ENCODE measurements at regions not wholly inside any gene's neighbourhood (a gene's known extent, or its start where the extent isn't known, plus 50 kb on each side); places are given as distances from the start of the nearest gene placed in this dataset.

DNA sequence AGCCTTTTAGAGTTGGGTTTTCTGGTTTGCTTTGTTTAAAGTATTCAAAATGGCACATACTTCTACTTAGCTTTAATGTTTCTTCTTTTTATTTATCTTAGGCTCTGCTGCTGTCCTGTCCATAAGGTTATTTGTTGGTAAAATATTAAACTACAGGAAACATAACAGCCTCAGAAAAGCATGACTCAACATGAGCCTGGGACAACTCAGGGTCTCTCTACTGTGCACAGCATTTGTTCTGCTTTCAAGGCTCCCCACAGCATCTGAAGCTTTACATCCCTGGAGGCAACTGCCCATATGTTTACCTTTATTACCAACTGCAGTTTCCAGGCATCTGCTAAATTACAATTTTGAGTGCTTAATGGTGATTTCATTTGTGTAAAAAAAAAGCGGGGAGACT is 954.2 kb upstream of the FBXO33 start:
- Histone ChIP-seq H3K4me1 (no peaks in the 10 kb centered on the region), H3K27me3 (no peaks in the 10 kb centered on the region), H3K36me3 (no peaks in the 10 kb centered on the region), H3K9me3 (no peaks in the 10 kb centered on the region), H3K4me3 (no peak overlapping the region), H3K27ac (no peak overlapping the region)
- no peak for DNase-seq (ENCODE audit: extremely low spot score in 2 of 2)
- intact Hi-C loops (cut with DNase I), result no loop called here
- TF ChIP-seq POLR2A (IDR thresholded peaks at IDR 0.05) (no peak), POLR2AphosphoS5 (IDR thresholded peaks at IDR 0.05; ENCODE audit: insufficient read depth in 1 of 2, low read depth in 1 of 2) (no peak)
- TF ChIP-seq, protein P1, sequence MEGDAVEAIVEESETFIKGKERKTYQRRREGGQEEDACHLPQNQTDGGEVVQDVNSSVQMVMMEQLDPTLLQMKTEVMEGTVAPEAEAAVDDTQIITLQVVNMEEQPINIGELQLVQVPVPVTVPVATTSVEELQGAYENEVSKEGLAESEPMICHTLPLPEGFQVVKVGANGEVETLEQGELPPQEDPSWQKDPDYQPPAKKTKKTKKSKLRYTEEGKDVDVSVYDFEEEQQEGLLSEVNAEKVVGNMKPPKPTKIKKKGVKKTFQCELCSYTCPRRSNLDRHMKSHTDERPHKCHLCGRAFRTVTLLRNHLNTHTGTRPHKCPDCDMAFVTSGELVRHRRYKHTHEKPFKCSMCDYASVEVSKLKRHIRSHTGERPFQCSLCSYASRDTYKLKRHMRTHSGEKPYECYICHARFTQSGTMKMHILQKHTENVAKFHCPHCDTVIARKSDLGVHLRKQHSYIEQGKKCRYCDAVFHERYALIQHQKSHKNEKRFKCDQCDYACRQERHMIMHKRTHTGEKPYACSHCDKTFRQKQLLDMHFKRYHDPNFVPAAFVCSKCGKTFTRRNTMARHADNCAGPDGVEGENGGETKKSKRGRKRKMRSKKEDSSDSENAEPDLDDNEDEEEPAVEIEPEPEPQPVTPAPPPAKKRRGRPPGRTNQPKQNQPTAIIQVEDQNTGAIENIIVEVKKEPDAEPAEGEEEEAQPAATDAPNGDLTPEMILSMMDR (IDR thresholded peaks at IDR 0.05), result no peak

- intact Hi-C loops (cut with DNase I), result no loop called here
- no peaks in the 10 kb centered on the region for H3K27me3 ChIP-seq
- DNase-seq (ENCODE audit: extremely low spot score in 2 of 2), result no peak
- no peak overlapping the region for H3K27ac ChIP-seq
- H3K4me1 ChIP-seq, result no peaks in the 10 kb centered on the region
- no peaks in the 10 kb centered on the region for H3K36me3 ChIP-seq
- TF ChIP-seq POLR2AphosphoS5 (IDR thresholded peaks at IDR 0.05; ENCODE audit: insufficient read depth in 1 of 2, low read depth in 1 of 2) (no peak), POLR2A (IDR thresholded peaks at IDR 0.05) (no peak)
- TF ChIP-seq, protein P1 (IDR thresholded peaks at IDR 0.05), result no peak
- H3K4me3 ChIP-seq, result no peak overlapping the region
- H3K9me3 ChIP-seq, result no peaks in the 10 kb centered on the region
Measured at GRCh38 chr14:40374221-40374620, 942.0 kb upstream of the FBXO33 start.

- no peak for DNase-seq (ENCODE audit: extremely low spot score in 2 of 2)
- no peaks in the 10 kb centered on the region for H3K36me3 ChIP-seq
- TF ChIP-seq POLR2A (IDR thresholded peaks at IDR 0.05) (no peak), POLR2AphosphoS5 (IDR thresholded peaks at IDR 0.05; ENCODE audit: insufficient read depth in 1 of 2, low read depth in 1 of 2) (no peak)
- TF ChIP-seq, protein P1 (IDR thresholded peaks at IDR 0.05), result no peak
- no peak overlapping the region for H3K27ac ChIP-seq
- no peak overlapping the region for H3K4me3 ChIP-seq
- H3K9me3 ChIP-seq, result no peaks in the 10 kb centered on the region
- no peaks in the 10 kb centered on the region for H3K4me1 ChIP-seq
- intact Hi-C loops (cut with DNase I), result no loop called here
- no peaks in the 10 kb centered on the region for H3K27me3 ChIP-seq
Measured at GRCh38 chr14:40371011-40371410, 938.8 kb upstream of the FBXO33 start.

DNA sequence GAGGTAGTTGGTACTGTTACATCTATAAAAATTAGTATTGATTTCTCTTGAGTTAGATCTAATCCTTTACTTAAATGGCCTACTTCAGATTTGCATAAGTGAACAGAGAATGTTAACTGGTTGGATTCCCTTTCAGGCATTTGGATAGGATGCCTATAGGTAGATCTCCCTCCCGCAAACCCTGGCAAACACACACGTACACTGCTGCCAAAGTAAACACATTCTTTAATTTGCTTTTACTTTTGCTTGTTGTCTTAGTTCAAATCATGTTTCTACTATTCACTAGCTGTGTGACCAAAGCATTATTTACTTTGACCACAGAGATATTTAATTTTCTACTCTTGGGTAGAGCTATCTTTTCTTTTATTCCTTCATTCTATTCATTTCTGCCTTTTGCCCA is 936.1 kb upstream of the FBXO33 start:
- TF ChIP-seq, protein P1 (IDR thresholded peaks at IDR 0.05), result no peak
- TF ChIP-seq POLR2A (IDR thresholded peaks at IDR 0.05), result no peak
- TF ChIP-seq POLR2AphosphoS5 (IDR thresholded peaks at IDR 0.05; ENCODE audit: insufficient read depth in 1 of 2, low read depth in 1 of 2), result no peak
- intact Hi-C loops (cut with DNase I), result no loop called here
- H3K36me3 ChIP-seq, result no peaks in the 10 kb centered on the region
- no peaks in the 10 kb centered on the region for H3K9me3 ChIP-seq
- H3K4me3 ChIP-seq, result no peak overlapping the region
- H3K27me3 ChIP-seq, result no peaks in the 10 kb centered on the region
- no peak for DNase-seq (ENCODE audit: extremely low spot score in 2 of 2)
- H3K27ac ChIP-seq, result no peak overlapping the region
- H3K4me1 ChIP-seq, result no peaks in the 10 kb centered on the region

DNA sequence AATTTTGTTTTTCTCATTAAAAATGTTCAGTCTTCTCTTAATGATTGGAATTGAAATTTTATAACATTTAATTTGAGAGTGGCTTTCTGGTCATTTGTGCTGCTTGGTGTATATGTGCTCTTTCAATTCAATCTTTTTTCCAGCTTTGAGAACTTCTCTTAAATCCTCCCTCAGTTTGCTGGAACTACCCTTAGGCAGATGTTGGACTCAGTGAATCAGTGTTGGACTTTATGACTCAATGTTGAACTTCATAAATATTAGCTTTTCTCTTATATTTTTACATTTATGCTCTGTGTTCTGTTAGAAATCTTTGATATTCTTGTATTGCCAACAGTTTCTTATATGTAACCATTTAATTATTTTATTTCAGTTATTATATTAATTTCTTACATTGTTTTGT is 935.5 kb upstream of the FBXO33 start:
- intact Hi-C loops (cut with DNase I), result no loop called here
- Histone ChIP-seq H3K4me3 (no peak overlapping the region), H3K27me3 (no peaks in the 10 kb centered on the region), H3K9me3 (no peaks in the 10 kb centered on the region), H3K27ac (no peak overlapping the region), H3K36me3 (no peaks in the 10 kb centered on the region), H3K4me1 (no peaks in the 10 kb centered on the region)
- no peak for DNase-seq (ENCODE audit: extremely low spot score in 2 of 2)
- TF ChIP-seq POLR2A (IDR thresholded peaks at IDR 0.05) (no peak), POLR2AphosphoS5 (IDR thresholded peaks at IDR 0.05; ENCODE audit: insufficient read depth in 1 of 2, low read depth in 1 of 2) (no peak)
- TF ChIP-seq, protein P1 (IDR thresholded peaks at IDR 0.05), result no peak
